HepG2 (cell line): ENCODE measurements at regions not wholly inside any gene's neighbourhood (a gene's known extent, or its start where the extent isn't known, plus 50 kb on each side); places are given as distances from the start of the nearest gene placed in this dataset.

ENCODE experiments used
- ATAC-seq: fragments of 200-7000 bp; cut with Tn5 transposase; 3 replicates; pipeline ENCODE4 v1.9.1; 2020; ENCODE audit warnings: mild to moderate bottlenecking, moderate library complexity
- BruUV-seq: library from RNA; stranded (reverse); fragments of 400-500 nt; replicated peaks from 2 replicates; lab custom pipeline; 2021; lab: Mats Ljungman, UMichigan
- CTCF ChIA-PET: fragments of 300-600 bp; formaldehyde crosslinking; extraction: SDS; loops from one replicate; lab custom pipeline; 2021; ENCODE audit warnings: low total read pairs, inconsistent platforms, low intra/inter-chr PET ratio; lab: Yijun Ruan, JAX
- POLR2A ChIA-PET: fragments of 350-600 bp; sonication (Branson Sonifier 250); formaldehyde crosslinking; loops from one replicate; lab custom pipeline; 2020; ENCODE audit warnings: antibody characterized with exemption, inconsistent platforms; lab: Yijun Ruan, JAX
- DNase-seq: peaks from one replicate; pipeline ENCODE4 v3.0.0-alpha.2; 2015; ENCODE audit warnings: low spot score
- FAIRE-seq: peaks from 3 replicates; lab custom pipeline; 2011; peaks lifted over from hg19 to GRCh38; lab: Jason Lieb, UNC
- H2AFZ ChIP-seq: one replicate; pipeline ENCODE4 v1.6.1; 2011; ENCODE audit warnings: low read length, inconsistent platforms
- H3K27ac ChIP-seq: fragments of 300-600 bp; 3 replicates; pipeline ENCODE4 v1.8.0; 2011; ENCODE audit warnings: mixed run types, mild to moderate bottlenecking, mixed read lengths, low read length, inconsistent platforms; ENCODE audit not compliant: insufficient read depth; ENCODE audit errors: extremely low read length
- H3K27me3 ChIP-seq, 2 experiments: fragments of 200-600 bp in 1 of 2; 2 replicates in 1 of 2; 3 replicates in 1 of 2; pipeline versions ENCODE4 v1.6.0 to v1.8.0; 2011; ENCODE audit warnings: low read length in 2 of 2, mild to moderate bottlenecking in 2 of 2, moderate library complexity in 2 of 2, inconsistent platforms in 1 of 2; ENCODE audit not compliant: insufficient read depth in 2 of 2, control insufficient read depth in 1 of 2
- H3K36me3 ChIP-seq, 2 experiments: fragments of 200-600 bp in 1 of 2; replicated peaks in 1 of 2; 2 replicates in 1 of 2; 3 replicates in 1 of 2; pipeline versions ENCODE4 v1.5.1 to v1.8.0; 2011; ENCODE audit warnings: low read length in 2 of 2, inconsistent platforms in 1 of 2; ENCODE audit not compliant: insufficient read depth in 2 of 2, control insufficient read depth in 1 of 2
- H3K4me1 ChIP-seq: 2 replicates; pipeline ENCODE4 v1.5.1; 2012; ENCODE audit warnings: low read length, inconsistent platforms; ENCODE audit not compliant: insufficient read depth
- H3K4me2 ChIP-seq: 2 replicates; pipeline ENCODE4 v1.6.0; 2011; ENCODE audit warnings: low read depth, low read length, inconsistent platforms
- H3K4me3 ChIP-seq, 3 experiments: fragments of 200-600 bp in 1 of 3; sonication (generic), shearing (Covaris generic) in 1 of 3; replicated peaks in 1 of 3; 2 replicates each; pipeline ENCODE4 v1.5.1; 2011 to 2016; ENCODE audit warnings: low read length in 3 of 3, inconsistent platforms in 2 of 3, low read depth in 2 of 3, mild to moderate bottlenecking in 2 of 3, control low read depth in 1 of 3, mixed read lengths in 1 of 3; ENCODE audit not compliant: insufficient read depth in 1 of 3
- H3K79me2 ChIP-seq: one replicate; pipeline ENCODE4 v1.6.1; 2011; ENCODE audit warnings: low read length, inconsistent platforms; ENCODE audit not compliant: insufficient read depth
- H3K9ac ChIP-seq: 2 replicates; pipeline ENCODE4 v1.6.0; 2011; ENCODE audit warnings: mild to moderate bottlenecking, low read depth, low read length, inconsistent platforms; ENCODE audit not compliant: insufficient read depth
- H3K9me3 ChIP-seq: 2 replicates; pipeline ENCODE4 v1.5.1; 2012; ENCODE audit warnings: mild to moderate bottlenecking, low read length
- H4K20me1 ChIP-seq: 2 replicates; pipeline ENCODE4 v1.6.0; 2011; ENCODE audit warnings: inconsistent platforms, mild to moderate bottlenecking, low read length, moderate library complexity; ENCODE audit not compliant: insufficient read depth
- GTF2F1 ChIP-seq: fragments of 150-350 bp; IDR thresholded peaks from 2 replicates; pipeline ENCODE4 v1.6.1; 2014; ENCODE audit warnings: low read length
- MNT ChIP-seq: fragments of 450-650 bp; IDR thresholded peaks from 2 replicates; pipeline ENCODE4 v1.6.1; 2016
- SMARCE1 ChIP-seq: fragments of 450-650 bp; IDR thresholded peaks from 2 replicates; pipeline ENCODE4 v1.6.1; 2017; ENCODE audit warnings: borderline replicate concordance
- ZNF225 ChIP-seq: sonication (generic); formaldehyde crosslinking; IDR thresholded peaks from 2 replicates; pipeline ENCODE4 v1.4.0; 2020; ENCODE audit warnings: mild to moderate bottlenecking, missing genetic modification reagents
- ZNF253 ChIP-seq: sonication (generic); formaldehyde crosslinking; IDR thresholded peaks from 2 replicates; pipeline ENCODE4 v1.8.0; 2022; ENCODE audit warnings: mild to moderate bottlenecking, missing genetic modification reagents, borderline replicate concordance
- ZNF883 ChIP-seq: sonication (generic); formaldehyde crosslinking; IDR thresholded peaks from 2 replicates; pipeline ENCODE4 v1.5.1; 2020; ENCODE audit warnings: mild to moderate bottlenecking, missing genetic modification reagents; ENCODE audit errors: not compliant biosample characterization
- WGBS: methylation state at CpG from one replicate; pipeline ENCODE4 v1.1.6; 2017; ENCODE audit warnings: low lambda C conversion rate; 5-methylcytosine and 5-hydroxymethylcytosine counted together
- in situ Hi-C: cut with HindIII; loops from 2 replicates; pipeline ENCODE4 v1.10.0; 2017; ENCODE audit warnings: low pct_unique_long_range_greater_than_20kb; ENCODE audit not compliant: extremely low pct_ligation_motif_present
- intact Hi-C: fragments of 100-400 bp; cut with micrococcal nuclease; formaldehyde crosslinking; loops from one replicate; pipeline ENCODE4 v1.10.0; 2022; ENCODE audit not compliant: unreplicated experiment
- TF ChIP-seq, protein P1 (sequence below): IDR thresholded peaks from 2 replicates; pipeline ENCODE4 v1.6.1; 2016; ENCODE audit warnings: low read depth

DNA sequence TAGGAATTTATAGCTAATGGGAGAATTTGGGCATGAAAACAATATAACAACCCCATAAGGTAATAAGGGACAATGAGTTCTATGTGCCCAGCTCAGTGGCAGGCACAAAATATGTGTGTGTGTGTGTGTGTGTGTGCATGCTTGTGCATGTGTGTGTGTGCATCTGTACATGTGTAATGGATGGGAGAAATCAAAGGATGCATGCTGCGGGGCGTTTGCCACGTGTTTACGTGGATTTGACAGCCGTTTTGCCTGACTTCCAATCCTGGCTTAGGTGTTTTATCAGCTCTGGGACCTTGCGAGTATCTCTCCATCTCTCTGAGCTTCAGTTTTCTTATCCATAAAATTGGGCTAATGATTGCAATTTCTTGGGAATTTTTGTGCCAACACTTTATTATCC, 108.4 kb downstream of the IRX5 start:
- Histone ChIP-seq H3K4me1 (no peaks in the 10 kb centered on the region), H3K9me3 (no peaks in the 10 kb centered on the region), H3K27me3 (no peaks in the 10 kb centered on the region), H4K20me1 (no peaks in the 10 kb centered on the region), H3K79me2 (no peaks in the 10 kb centered on the region), H2AFZ (no peak overlapping the region), H3K9ac (no peak overlapping the region), H3K4me3 (no peak overlapping the region), H3K4me2 (no peak overlapping the region), H3K27ac (no peak overlapping the region), H3K36me3 (no peaks in the 10 kb centered on the region)
- WGBS = 5% methylated on average over 6 of the region's 6 CpGs
- FAIRE-seq = no peak
- in situ Hi-C loops = no loop called here
- BruUV-seq = no TSS peak
- TF ChIP-seq SMARCE1 (no peak), MNT (peak; percentile 91)
- no peak for DNase-seq
- POLR2A ChIA-PET = no interaction called here
- CTCF ChIA-PET = no interaction called here
- intact Hi-C loops = no loop called here
- ATAC-seq = no peak

DNA sequence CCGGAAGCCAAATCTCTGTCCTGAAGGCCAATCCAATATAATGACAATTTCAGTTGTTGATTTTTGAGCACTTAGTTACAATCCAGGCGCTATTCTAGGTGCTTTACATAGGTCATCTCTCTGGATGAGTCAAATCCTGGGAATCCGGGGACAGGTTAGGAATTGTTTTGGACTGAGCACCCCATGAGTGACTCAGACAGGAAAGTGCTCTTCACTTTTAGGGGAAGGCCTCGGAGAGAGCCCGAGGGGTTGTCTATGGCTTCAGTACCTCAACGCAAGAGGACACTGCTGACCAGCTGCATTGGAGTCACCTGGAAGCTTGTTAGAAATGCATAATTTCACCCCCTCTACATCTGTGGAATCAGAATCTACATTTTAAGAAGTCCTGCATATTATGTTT, 108.8 kb downstream of the IRX5 start:
- 21% methylated on average over 6 of the region's 6 CpGs for WGBS
- Histone ChIP-seq H2AFZ (no peak overlapping the region), H3K9ac (no peak overlapping the region), H3K79me2 (no peaks in the 10 kb centered on the region), H3K27ac (no peak overlapping the region), H3K27me3 (no peaks in the 10 kb centered on the region), H3K36me3 (no peaks in the 10 kb centered on the region), H3K4me3 (no peak overlapping the region), H3K4me1 (no peaks in the 10 kb centered on the region)
- in situ Hi-C loops (no loop called here), intact Hi-C loops (no loop called here)
- BruUV-seq = no TSS peak
- ChIA-PET CTCF (no interaction called here), POLR2A (no interaction called here)
- no peak for TF ChIP-seq GTF2F1
- TF ChIP-seq, protein P1, sequence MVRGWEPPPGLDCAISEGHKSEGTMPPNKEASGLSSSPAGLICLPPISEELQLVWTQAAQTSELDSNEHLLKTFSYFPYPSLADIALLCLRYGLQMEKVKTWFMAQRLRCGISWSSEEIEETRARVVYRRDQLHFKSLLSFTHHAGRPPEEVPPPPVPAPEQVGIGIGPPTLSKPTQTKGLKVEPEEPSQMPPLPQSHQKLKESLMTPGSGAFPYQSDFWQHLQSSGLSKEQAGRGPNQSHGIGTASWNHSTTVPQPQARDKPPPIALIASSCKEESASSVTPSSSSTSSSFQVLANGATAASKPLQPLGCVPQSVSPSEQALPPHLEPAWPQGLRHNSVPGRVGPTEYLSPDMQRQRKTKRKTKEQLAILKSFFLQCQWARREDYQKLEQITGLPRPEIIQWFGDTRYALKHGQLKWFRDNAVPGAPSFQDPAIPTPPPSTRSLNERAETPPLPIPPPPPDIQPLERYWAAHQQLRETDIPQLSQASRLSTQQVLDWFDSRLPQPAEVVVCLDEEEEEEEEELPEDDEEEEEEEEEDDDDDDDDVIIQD (CRISPR knock-in tag) = no peak
- TF ChIP-seq ZNF883 (CRISPR knock-in tag) = no peak
- TF ChIP-seq ZNF225 (CRISPR knock-in tag) = no peak
- TF ChIP-seq ZNF253 (CRISPR knock-in tag) = no peak
- TF ChIP-seq, all 625 proteins: peak for 0
- FAIRE-seq = no peak
- H4K20me1 ChIP-seq = no peaks in the 10 kb centered on the region
- no peak for ATAC-seq
- no peak overlapping the region for H3K4me2 ChIP-seq
- no peaks in the 10 kb centered on the region for H3K9me3 ChIP-seq
- no peak for DNase-seq
